ENCODE measurements at regions not wholly inside any gene's neighbourhood (a gene's known extent, or its start where the extent isn't known, plus 50 kb on each side); places are given as distances from the start of the nearest gene placed in this dataset.

DNA sequence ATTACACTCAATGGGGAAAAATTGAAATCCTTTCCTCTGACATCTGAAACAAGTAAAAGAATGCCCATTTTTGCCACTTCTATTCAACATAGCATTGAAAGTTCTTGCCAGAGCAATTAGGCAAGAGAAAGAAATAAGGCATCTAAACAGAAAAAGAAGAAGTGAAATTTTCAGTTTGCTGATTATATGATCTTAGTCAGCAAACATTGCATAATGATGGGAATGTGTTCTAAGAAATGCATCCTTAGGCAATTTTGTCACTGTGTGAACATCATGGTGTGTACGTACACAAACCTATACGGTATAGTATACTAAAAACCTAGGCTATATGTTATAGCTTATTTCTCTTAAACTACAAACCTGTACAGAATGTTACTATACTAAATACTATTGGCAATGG, 278.0 kb downstream of the CGGBP1 start:
- Histone ChIP-seq H2AFZ (replicated peaks; ENCODE audit: low read length, poor library complexity) (no peak overlapping the region), H2BK120ac (ENCODE audit: low read depth, low read length) (no peak overlapping the region), H3K4ac (ENCODE audit: low read depth, low read length) (no peak overlapping the region), H4K20me1 (ENCODE audit: insufficient read depth, low read length) (no peaks in the 10 kb centered on the region), H3K56ac (ENCODE audit: extremely low read depth, insufficient read depth, low read length) (no peak overlapping the region), H3K23ac (ENCODE audit: low read depth, low read length) (no peak overlapping the region), H3K4me1 (ENCODE audit: control insufficient read depth, insufficient read depth, low read length) (no peaks in the 10 kb centered on the region), H3K14ac (replicated peaks; ENCODE audit: low read depth, low read length) (no peak overlapping the region), H2AK9ac (replicated peaks; ENCODE audit: low read depth, low read length, poor library complexity) (no peak overlapping the region), H3K18ac (ENCODE audit: low read depth, low read length) (no peak overlapping the region), H4K91ac (ENCODE audit: insufficient read depth, low read depth, low read length) (no peak overlapping the region), H2BK15ac (ENCODE audit: low read depth, low read length) (no peak overlapping the region), H3K27me3 (ENCODE audit: control insufficient read depth, insufficient read depth, low read length) (no peaks in the 10 kb centered on the region), H2AK5ac (ENCODE audit: low read depth, low read length) (no peak overlapping the region), H4K5ac (ENCODE audit: low read depth, low read length) (no peak overlapping the region), H3K9me3 (ENCODE audit: control insufficient read depth, insufficient read depth, low read length) (no peaks in the 10 kb centered on the region), H2BK20ac (ENCODE audit: low read depth, low read length) (no peak overlapping the region), H3K27ac (ENCODE audit: insufficient read depth, low read length) (no peak overlapping the region), H3K4me3 (ENCODE audit: insufficient read depth, low read depth, low read length) (no peak overlapping the region), H3K79me1 (ENCODE audit: low read depth in 1 of 2, low read length in 2 of 2) (no peaks in the 10 kb centered on the region), H3K4me2 (ENCODE audit: low read depth, low read length) (no peak overlapping the region), H3K9me1 (ENCODE audit: insufficient read depth, low read length) (no peaks in the 10 kb centered on the region), H3K36me3 (ENCODE audit: control insufficient read depth, insufficient read depth, low read length) (no peaks in the 10 kb centered on the region), H2BK5ac (ENCODE audit: low read depth, low read length, poor library complexity, severe bottlenecking) (no peak overlapping the region), H3K9ac (ENCODE audit: low read depth, low read length) (no peak overlapping the region), H4K8ac (ENCODE audit: low read depth in 2 of 2, low read length in 2 of 2) (no peak overlapping the region)
- WGBS, 2 experiments (ENCODE audit: extremely low coverage in 2 of 2, insufficient read length in 1 of 2), result no CpG with 5 or more reads among the region's 2 CpGs
- ATAC-seq (ENCODE audit: low read depth) (no peak), DNase-seq (no peak)
- TF ChIP-seq BHLHE40 (IDR thresholded peaks at IDR 0.05; ENCODE audit: low read depth, low read length) (no peak), NFE2L2 (IDR thresholded peaks at IDR 0.05; ENCODE audit: low read depth, low read length) (no peak), FOS (IDR thresholded peaks at IDR 0.05; ENCODE audit: low read depth, low read length) (no peak), SMC3 (IDR thresholded peaks at IDR 0.05; ENCODE audit: low read depth, low read length) (no peak), MAZ (IDR thresholded peaks at IDR 0.05; ENCODE audit: borderline replicate concordance, low read depth, low read length) (no peak), RCOR1 (IDR thresholded peaks at IDR 0.05; ENCODE audit: insufficient replicate concordance, low read length) (no peak)
- TF ChIP-seq, protein P1, sequence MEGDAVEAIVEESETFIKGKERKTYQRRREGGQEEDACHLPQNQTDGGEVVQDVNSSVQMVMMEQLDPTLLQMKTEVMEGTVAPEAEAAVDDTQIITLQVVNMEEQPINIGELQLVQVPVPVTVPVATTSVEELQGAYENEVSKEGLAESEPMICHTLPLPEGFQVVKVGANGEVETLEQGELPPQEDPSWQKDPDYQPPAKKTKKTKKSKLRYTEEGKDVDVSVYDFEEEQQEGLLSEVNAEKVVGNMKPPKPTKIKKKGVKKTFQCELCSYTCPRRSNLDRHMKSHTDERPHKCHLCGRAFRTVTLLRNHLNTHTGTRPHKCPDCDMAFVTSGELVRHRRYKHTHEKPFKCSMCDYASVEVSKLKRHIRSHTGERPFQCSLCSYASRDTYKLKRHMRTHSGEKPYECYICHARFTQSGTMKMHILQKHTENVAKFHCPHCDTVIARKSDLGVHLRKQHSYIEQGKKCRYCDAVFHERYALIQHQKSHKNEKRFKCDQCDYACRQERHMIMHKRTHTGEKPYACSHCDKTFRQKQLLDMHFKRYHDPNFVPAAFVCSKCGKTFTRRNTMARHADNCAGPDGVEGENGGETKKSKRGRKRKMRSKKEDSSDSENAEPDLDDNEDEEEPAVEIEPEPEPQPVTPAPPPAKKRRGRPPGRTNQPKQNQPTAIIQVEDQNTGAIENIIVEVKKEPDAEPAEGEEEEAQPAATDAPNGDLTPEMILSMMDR (conservative IDR thresholded peaks at IDR 0.05; ENCODE audit: low read depth, low read length), result no peak
- BruUV-seq (replicated peaks), result no TSS peak
- intact Hi-C loops (cut with micrococcal nuclease), result no loop called here
- in situ Hi-C loops (cut with MboI; ENCODE audit: low sequenced_read_pairs), result no loop called here
- ChIA-PET POLR2A (ENCODE audit: unreplicated experiment) (no interaction called here), CTCF (no interaction called here)
- dilution Hi-C loops (cut with HindIII; ENCODE audit: low sequenced_read_pairs, unreplicated experiment), result no loop called here

All from IMR-90 (cell line).